A549 (cell line): ENCODE measurements at regions not wholly inside any gene's neighbourhood (a gene's known extent, or its start where the extent isn't known, plus 50 kb on each side); places are given as distances from the start of the nearest gene placed in this dataset.
"Not testable (repeated sequence)": the region's sequence is repeated elsewhere in the genome, so short reads cannot be mapped to it uniquely, and the experiment has no call there.

Source experiments
- ATAC-seq, 2 experiments: fragments of 200-7000 bp in 1 of 2; fragments of >200 bp in 1 of 2; cut with Nextera tagmentation in 1 of 2; cut with Tn5 transposase in 1 of 2; 3 replicates each; pipeline versions ENCODE4 v1.8.0 to v1.9.1; 2018 to 2020; ENCODE audit warnings: mild to moderate bottlenecking in 1 of 2, moderate library complexity in 1 of 2
- CTCF ChIA-PET: fragments of 300-600 bp; sonication (Branson Sonifier 250); formaldehyde crosslinking; extraction: SDS; loops from one replicate; lab custom pipeline; 2021; ENCODE audit warnings: antibody characterized with exemption, inconsistent platforms; lab: Yijun Ruan, JAX
- POLR2A ChIA-PET: fragments of 350-600 bp; formaldehyde crosslinking; extraction: SDS; loops from one replicate; lab custom pipeline; 2021; ENCODE audit warnings: antibody characterized with exemption, inconsistent platforms; lab: Yijun Ruan, JAX
- DNase-seq, 2 experiments: peaks; one replicate each; pipeline versions ENCODE4 v3.0.0 to v3.0.0-alpha.2; 2011 to 2016; ENCODE audit warnings: low read depth in 1 of 2, low spot score in 1 of 2
- FAIRE-seq: peaks from 2 replicates; lab custom pipeline; 2011; peaks lifted over from hg19 to GRCh38; lab: Jason Lieb, UNC
- H3K27ac ChIP-seq, 2 experiments: fragments of >200 bp; sonication (Bioruptor Twin); formaldehyde crosslinking; 3 replicates each; pipeline ENCODE4 v1.5.1; 2016 to 2017
- H3K4me1 ChIP-seq: fragments of >200 bp; sonication (Bioruptor Twin); formaldehyde crosslinking; 3 replicates; pipeline ENCODE4 v1.6.1; 2016
- H3K4me2 ChIP-seq: fragments of >200 bp; sonication (Bioruptor Twin); formaldehyde crosslinking; 3 replicates; pipeline ENCODE4 v1.6.1; 2016
- H3K4me3 ChIP-seq: fragments of >200 bp; sonication (Bioruptor Twin); formaldehyde crosslinking; 3 replicates; pipeline ENCODE4 v1.5.1; 2016
- H3K9me3 ChIP-seq: fragments of >200 bp; sonication (Bioruptor Twin); formaldehyde crosslinking; 3 replicates; pipeline ENCODE4 v1.6.1; 2016
- ATOH8 ChIP-seq: fragments of 250-450 bp; sonication (Bioruptor Pico); IDR thresholded peaks from 2 replicates; pipeline ENCODE4 v1.5.0; 2020; ENCODE audit warnings: low read depth, mild to moderate bottlenecking, moderate library complexity
- CEBPB ChIP-seq, 2 experiments: fragments of >200 bp in 1 of 2; sonication (Bioruptor Twin) in 1 of 2; formaldehyde crosslinking in 1 of 2; IDR thresholded peaks; 2 replicates each; pipeline ENCODE4 v1.6.1; 2012 to 2016
- CHD4 ChIP-seq: fragments of 200-600 bp; sonication (generic); IDR thresholded peaks from 2 replicates; pipeline ENCODE4 v1.6.1; 2016; ENCODE audit warnings: antibody characterized with exemption, mild to moderate bottlenecking, borderline replicate concordance
- EP300 ChIP-seq, 2 experiments: fragments of >200 bp; sonication (Bioruptor Twin); formaldehyde crosslinking; IDR thresholded peaks; 2 replicates in 1 of 2; 3 replicates in 1 of 2; pipeline ENCODE4 v1.6.1; 2016 to 2017
- FOSL2 ChIP-seq, 2 experiments: fragments of 450-650 bp in 1 of 2; fragments of >200 bp in 1 of 2; sonication (Bioruptor Twin) in 1 of 2; formaldehyde crosslinking; IDR thresholded peaks; 2 replicates each; pipeline versions ENCODE4 v1.5.0 to v1.6.1; 2016 to 2020; ENCODE audit warnings: mild to moderate bottlenecking in 1 of 2, moderate library complexity in 1 of 2
- HOXB13 ChIP-seq: fragments of 250-450 bp; sonication (Bioruptor Pico); IDR thresholded peaks from 2 replicates; pipeline ENCODE4 v1.5.0; 2020; ENCODE audit warnings: low read depth, mild to moderate bottlenecking, moderate library complexity
- JUN ChIP-seq, 2 experiments: fragments of >200 bp; sonication (Bioruptor Twin); formaldehyde crosslinking; IDR thresholded peaks; 2 replicates in 1 of 2; 3 replicates in 1 of 2; pipeline ENCODE4 v1.6.1; 2016 to 2017
- JUNB ChIP-seq: fragments of >200 bp; sonication (Bioruptor Twin); formaldehyde crosslinking; IDR thresholded peaks from 2 replicates; pipeline ENCODE4 v1.6.1; 2016
- MAFK ChIP-seq: fragments of 450-650 bp; IDR thresholded peaks from 2 replicates; pipeline ENCODE4 v1.6.1; 2014; ENCODE audit not compliant: partially characterized antibody
- NFE2L2 ChIP-seq: fragments of 150-350 bp; conservative IDR thresholded peaks from 2 replicates; pipeline ENCODE4 v1.6.1; 2014; ENCODE audit warnings: low read length
- NR3C1 ChIP-seq: fragments of >200 bp; sonication (Bioruptor Twin); formaldehyde crosslinking; IDR thresholded peaks from 3 replicates; pipeline ENCODE4 v1.6.1; 2017
- REST ChIP-seq: fragments of 200-600 bp; sonication (generic); IDR thresholded peaks from 2 replicates; pipeline ENCODE4 v1.6.1; 2016; ENCODE audit warnings: antibody characterized with exemption, mild to moderate bottlenecking, moderate library complexity
- TP53 ChIP-seq: fragments of 250-450 bp; sonication (Bioruptor Pico); IDR thresholded peaks from 2 replicates; pipeline ENCODE4 v1.5.0; 2021; ENCODE audit warnings: mild to moderate bottlenecking, moderate library complexity
- WGBS: methylation state at CpG from one replicate; pipeline ENCODE4 v1.1.6; 2017; ENCODE audit errors: missing lambda C conversion rate; 5-methylcytosine and 5-hydroxymethylcytosine counted together

- TF ChIP-seq REST (no peak), CEBPB (IDR thresholded peaks at IDR 0.05) (no peak), TP53 (no peak), JUNB (no peak), EP300 (IDR thresholded peaks at IDR 0.05) (no peak), JUN (IDR thresholded peaks at IDR 0.05) (no peak)
These were observed 99.7 kb upstream of the ZEB1 start (continued) for GRCh38 chr10:31219306-31219705.

- H3K27ac ChIP-seq, H3K4me2 ChIP-seq, ATAC-seq, H3K4me1 ChIP-seq, POLR2A ChIA-PET, DNase-seq, H3K4me3 ChIP-seq, FAIRE-seq: not testable (repeated sequence)
- CTCF ChIA-PET = interaction anchor here (1.5 kb wide), 1 partner anchor 13 kb away, joined by 3 read pairs; no protein-coding TSS in a partner anchor
- H3K9me3 ChIP-seq = peaks cover 18% of the 10 kb centered on the region
- 47% methylated on average over 4 of the region's 4 CpGs for WGBS
These were observed 90.2 kb upstream of the ZEB1 start for GRCh38 chr10:31228780-31229179.

GRCh38 chr10:31239961-31240360, 79.1 kb upstream of the ZEB1 start:
- no peak for ATAC-seq
- no peak for TF ChIP-seq HOXB13 (CRISPR knock-in tag)
- TF ChIP-seq, all 56 proteins: peak for 0
- H3K4me2 ChIP-seq = no peak overlapping the region
- ChIA-PET POLR2A (no interaction called here), CTCF (interaction anchor here (0.8 kb wide), 1 partner anchor 22 kb away, joined by 3 read pairs; no protein-coding TSS in a partner anchor)
- H3K4me3 ChIP-seq = no peak overlapping the region
- peaks cover 16% of the 10 kb centered on the region for H3K4me1 ChIP-seq
- no peak for FAIRE-seq
- 50% methylated on average over 1 of the region's 1 CpG for WGBS
- no peak overlapping the region for H3K27ac ChIP-seq
- no peaks in the 10 kb centered on the region; the same call in 1 of the 3 replicates for H3K9me3 ChIP-seq
- no peak for DNase-seq

- Histone ChIP-seq H3K4me3 (no peak overlapping the region), H3K27ac (peak overlapping the region; percentile 59 to 80), H3K9me3 (no peaks in the 10 kb centered on the region), H3K4me2 (peak overlapping the region; percentile 51), H3K4me1 (peaks cover 16% of the 10 kb centered on the region)
- WGBS = 47% methylated on average over 1 of the region's 1 CpG
- CTCF ChIA-PET = no interaction called here
- FAIRE-seq (no peak), ATAC-seq (peak; percentile 91 to 95), DNase-seq (peak; percentile 40 to 84)
- POLR2A ChIA-PET = interaction anchor here (1.0 kb wide), 1 partner anchor 211 kb away, joined by 3 read pairs; the partner anchor contains the start of gene ZNF438
- peak; percentile 98 for TF ChIP-seq MAFK
- no peak for TF ChIP-seq NR3C1
- TF ChIP-seq FOSL2 (IDR thresholded peaks at IDR 0.05) = peak; percentile 79
- peak; percentile 76 for TF ChIP-seq FOSL2 (CRISPR knock-in tag; IDR thresholded peaks at IDR 0.05)
- no peak for TF ChIP-seq CHD4
- TF ChIP-seq JUN (IDR thresholded peaks at IDR 0.05) = 0 out of 5 replicates have a peak, but pooled peaks of 1 of the 2 experiments have one; percentile 15
- peak; percentile 17; the same call in 1 of the 2 replicates for TF ChIP-seq ATOH8
- TF ChIP-seq JUNB = peak; percentile 64
- no peak for TF ChIP-seq CEBPB (IDR thresholded peaks at IDR 0.05)
- peak; percentile 81 for TF ChIP-seq NFE2L2
These were observed 76.1 kb upstream of the ZEB1 start for GRCh38 chr10:31242902-31243301.

GRCh38 chr10:31251118-31251517, 67.9 kb upstream of the ZEB1 start:
- POLR2A ChIA-PET, CTCF ChIA-PET, H3K9me3 ChIP-seq, ATAC-seq, H3K27ac ChIP-seq, DNase-seq, H3K4me2 ChIP-seq, FAIRE-seq, H3K4me1 ChIP-seq, H3K4me3 ChIP-seq: not testable (repeated sequence)
- 79% methylated on average over 4 of the region's 4 CpGs for WGBS
